HCT116 (cell line): ENCODE measurements at regions not wholly inside any gene's neighbourhood (a gene's known extent, or its start where the extent isn't known, plus 50 kb on each side); places are given as distances from the start of the nearest gene placed in this dataset.

Source experiments
- ATAC-seq: fragments of 200-7000 bp; cut with Tn5 transposase; 2 replicates; pipeline ENCODE4 v1.9.1; 2020; ENCODE audit warnings: mild to moderate bottlenecking, moderate library complexity
- BruUV-seq: library from RNA; stranded (reverse); fragments of 400-500 nt; replicated peaks from 2 replicates; lab custom pipeline; 2021; lab: Mats Ljungman, UMichigan
- CTCF ChIA-PET: fragments of 300-600 bp; sonication (Branson Sonifier 250); formaldehyde crosslinking; loops from one replicate; lab custom pipeline; 2021; ENCODE audit warnings: antibody characterized with exemption; lab: Charles Lee
- POLR2A ChIA-PET: fragments of 300-600, 350-600 bp; sonication (Branson Sonifier 250); formaldehyde crosslinking; loops from one replicate; lab custom pipeline; 2021; ENCODE audit warnings: antibody characterized with exemption; lab: Charles Lee
- RAD21 ChIA-PET, 2 experiments: fragments of 300-600 bp; sonication (Branson Sonifier 250); formaldehyde crosslinking; loops; one replicate each; lab custom pipeline; 2023; ENCODE audit warnings: low total read pairs in 2 of 2; ENCODE audit not compliant: uncharacterized antibody in 2 of 2, unreplicated experiment in 2 of 2, low non-redundant PET in 1 of 2; lab: Charles Lee
- DNase-seq: peaks from one replicate; pipeline ENCODE4 v3.0.0-alpha.2; 2010; ENCODE audit warnings: low read depth, low spot score
- H2AFZ ChIP-seq: fragments of 200-600 bp; shearing (Covaris generic), sonication (generic); 2 replicates; pipeline ENCODE4 v1.6.1; 2017; ENCODE audit warnings: low read depth, mixed run types, mixed read lengths, antibody characterized with exemption, low read length; ENCODE audit not compliant: poor library complexity, severe bottlenecking
- H3K27ac ChIP-seq: 2 replicates; pipeline ENCODE4 v1.5.1; 2012; ENCODE audit warnings: low read depth, low read length
- H3K27me3 ChIP-seq: fragments of 200-600 bp; sonication (generic); 2 replicates; pipeline ENCODE4 v1.6.1; 2016; ENCODE audit warnings: mixed run types, low read length, mixed read lengths; ENCODE audit not compliant: insufficient read depth
- H3K36me3 ChIP-seq, 2 experiments: fragments of 200-500 bp in 1 of 2; fragments of 200-600 bp in 1 of 2; sonication (Bioruptor generic) in 1 of 2; sonication (generic) in 1 of 2; 2 replicates each; pipeline versions ENCODE4 v1.5.1 to v1.6.1; 2014 to 2016; ENCODE audit warnings: low read length in 2 of 2, inconsistent platforms in 1 of 2, mixed read lengths in 1 of 2, mixed run types in 1 of 2; ENCODE audit not compliant: insufficient read depth in 2 of 2, control insufficient read depth in 1 of 2
- H3K4me1 ChIP-seq, 2 experiments: fragments of 200-600 bp in 1 of 2; sonication (generic) in 1 of 2; 2 replicates each; pipeline versions ENCODE4 v1.5.1 to v1.6.1; 2012 to 2017; ENCODE audit warnings: low read length in 2 of 2, inconsistent platforms in 1 of 2, mild to moderate bottlenecking in 1 of 2, mixed read lengths in 1 of 2, mixed run types in 1 of 2, moderate library complexity in 1 of 2; ENCODE audit not compliant: insufficient read depth in 2 of 2, control insufficient read depth in 1 of 2
- H3K4me2 ChIP-seq: fragments of 200-600 bp; sonication (generic); 2 replicates; pipeline ENCODE4 v1.6.1; 2017; ENCODE audit warnings: mixed run types, low read length, mixed read lengths
- H3K4me3 ChIP-seq, 2 experiments: fragments of 200-600 bp in 1 of 2; sonication (generic) in 1 of 2; replicated peaks in 1 of 2; 2 replicates each; pipeline ENCODE4 v1.5.1; 2011 to 2016; ENCODE audit warnings: low read length in 2 of 2, control low read depth in 1 of 2, low read depth in 1 of 2, mild to moderate bottlenecking in 1 of 2, mixed read lengths in 1 of 2, mixed run types in 1 of 2
- H3K79me2 ChIP-seq: fragments of 200-600 bp; sonication (generic); 2 replicates; pipeline ENCODE4 v1.6.1; 2017; ENCODE audit warnings: mild to moderate bottlenecking, mixed run types, low read length, moderate library complexity, mixed read lengths; ENCODE audit not compliant: insufficient read depth
- H3K9ac ChIP-seq: fragments of 200-600 bp; sonication (generic); 2 replicates; pipeline ENCODE4 v1.6.1; 2016; ENCODE audit warnings: low read length, mixed read lengths
- H3K9me2 ChIP-seq: fragments of 200-600 bp; sonication (generic), shearing (Covaris generic); 2 replicates; pipeline ENCODE4 v1.6.1; 2017; ENCODE audit warnings: mixed run types, mild to moderate bottlenecking, moderate library complexity; ENCODE audit not compliant: insufficient read depth
- H3K9me3 ChIP-seq, 2 experiments: fragments of 200-500 bp in 1 of 2; fragments of 200-600 bp in 1 of 2; sonication (Bioruptor generic) in 1 of 2; sonication (generic) in 1 of 2; 2 replicates each; pipeline ENCODE4 v1.6.1; 2014 to 2017; ENCODE audit warnings: low read length in 2 of 2, mixed read lengths in 2 of 2, inconsistent platforms in 1 of 2, low read depth in 1 of 2, mild to moderate bottlenecking in 1 of 2, mixed run types in 1 of 2, moderate library complexity in 1 of 2; ENCODE audit not compliant: control insufficient read depth in 1 of 2, insufficient read depth in 1 of 2
- H4K20me1 ChIP-seq: fragments of 200-600 bp; sonication (generic), shearing (Covaris generic); 2 replicates; pipeline ENCODE4 v1.6.1; 2017; ENCODE audit warnings: mixed run types, mild to moderate bottlenecking, moderate library complexity; ENCODE audit not compliant: insufficient read depth
- ATF3 ChIP-seq: IDR thresholded peaks from 2 replicates; pipeline ENCODE4 v1.6.1; 2012
- CEBPB ChIP-seq: IDR thresholded peaks from 2 replicates; pipeline ENCODE4 v1.6.1; 2012; ENCODE audit warnings: low read depth
- CTCF ChIP-seq, 3 experiments: fragments of 200-600 bp in 1 of 3; sonication (generic) in 1 of 3; IDR thresholded peaks in 2 of 3; conservative IDR thresholded peaks in 1 of 3; 2 replicates each; pipeline ENCODE4 v1.5.1; 2012 to 2017; ENCODE audit warnings: low read depth in 2 of 3, low read length in 2 of 3, antibody characterized with exemption in 1 of 3, borderline replicate concordance in 1 of 3, control low read depth in 1 of 3, mild to moderate bottlenecking in 1 of 3, mixed read lengths in 1 of 3, mixed run types in 1 of 3, moderate library complexity in 1 of 3; ENCODE audit not compliant: insufficient read depth in 1 of 3
- EGR1 ChIP-seq: IDR thresholded peaks from 2 replicates; pipeline ENCODE4 v1.6.1; 2012; ENCODE audit warnings: low read depth
- ELF1 ChIP-seq: IDR thresholded peaks from 2 replicates; pipeline ENCODE4 v1.6.1; 2012; ENCODE audit warnings: low read depth, borderline replicate concordance
- EZH2 ChIP-seq: fragments of 200-600 bp; sonication (generic); IDR thresholded peaks from 2 replicates; pipeline ENCODE4 v1.6.1; 2017; ENCODE audit warnings: antibody characterized with exemption, mixed run types
- EZH2phosphoT487 ChIP-seq: fragments of 200-600 bp; IDR thresholded peaks from 2 replicates; pipeline ENCODE4 v1.6.1; 2018; ENCODE audit warnings: antibody characterized with exemption, borderline replicate concordance
- FOSL1 ChIP-seq: IDR thresholded peaks from 2 replicates; pipeline ENCODE4 v1.6.1; 2012; ENCODE audit warnings: low read depth
- POLR2A ChIP-seq: IDR thresholded peaks from 2 replicates; pipeline ENCODE4 v1.7.0; 2011; ENCODE audit warnings: borderline replicate concordance; ENCODE audit not compliant: insufficient read depth, insufficient read length; ENCODE audit errors: extremely low read depth
- RAD21 ChIP-seq: IDR thresholded peaks from 2 replicates; pipeline ENCODE4 v1.6.1; 2012; ENCODE audit warnings: low read depth, mild to moderate bottlenecking
- SIN3A ChIP-seq: IDR thresholded peaks from 2 replicates; pipeline ENCODE4 v1.6.1; 2012; ENCODE audit warnings: low read depth
- SP1 ChIP-seq: IDR thresholded peaks from 2 replicates; pipeline ENCODE4 v1.6.1; 2012; ENCODE audit warnings: low read depth
- SRF ChIP-seq: IDR thresholded peaks from 2 replicates; pipeline ENCODE4 v1.6.1; 2012; ENCODE audit warnings: low read depth
- TCF7L2 ChIP-seq: IDR thresholded peaks from 2 replicates; pipeline ENCODE4 v1.7.0; 2011; ENCODE audit warnings: borderline replicate concordance, inconsistent platforms; ENCODE audit not compliant: insufficient read depth, insufficient read length; ENCODE audit errors: extremely low read depth
- YY1 ChIP-seq: IDR thresholded peaks from 2 replicates; pipeline ENCODE4 v1.6.1; 2011; ENCODE audit warnings: low read length, low read depth, moderate library complexity, mild to moderate bottlenecking; ENCODE audit not compliant: insufficient replicate concordance; ENCODE audit errors: extremely low read depth
- ZNF274 ChIP-seq: fragments of 200-500 bp; sonication (Bioruptor generic); IDR thresholded peaks from 2 replicates; pipeline ENCODE4 v1.6.1; 2014; ENCODE audit warnings: mild to moderate bottlenecking, low read depth, low read length, inconsistent platforms
- intact Hi-C: fragments of 100-400 bp; cut with micrococcal nuclease; formaldehyde crosslinking; loops from 2 replicates; pipeline ENCODE4 v1.10.0; 2022
- TF ChIP-seq, protein P1 (sequence below): IDR thresholded peaks from 2 replicates; pipeline ENCODE4 v1.6.1; 2011; ENCODE audit warnings: mild to moderate bottlenecking, low read length, moderate library complexity; ENCODE audit not compliant: insufficient replicate concordance; ENCODE audit errors: extremely low read depth
- TF ChIP-seq, protein P2 (sequence below): IDR thresholded peaks from 2 replicates; pipeline ENCODE4 v1.6.1; 2012

GRCh38 chr1:199573047-199573446 is 454.5 kb upstream of the NR5A2 start:
- Histone ChIP-seq H3K9me3 (no peaks in the 10 kb centered on the region), H3K4me2 (no peak overlapping the region), H3K9ac (no peak overlapping the region), H2AFZ (no peak overlapping the region), H3K4me1 (no peaks in the 10 kb centered on the region), H3K27me3 (no peaks in the 10 kb centered on the region)
- ChIA-PET RAD21 (no interaction called here), POLR2A (interaction anchor here (0.6 kb wide), 1 partner anchor 11 kb away, joined by 6 read pairs; no protein-coding TSS in a partner anchor)
- BruUV-seq, result no TSS peak
- TF ChIP-seq SP1 (no peak), CTCF (IDR thresholded peaks at IDR 0.05 in 2 of 3, conservative IDR thresholded peaks at IDR 0.05 in 1 of 3; ENCODE audit: borderline replicate concordance in 1 of 3, insufficient read depth in 1 of 3, low read depth in 2 of 3, low read length in 2 of 3) (no peak), ZNF274 (no peak), POLR2A (no peak), TCF7L2 (no peak), YY1 (no peak), EGR1 (no peak), RAD21 (no peak), SIN3A (no peak), FOSL1 (no peak), EZH2 (no peak), CEBPB (no peak), EZH2phosphoT487 (no peak), ELF1 (no peak), SRF (no peak), ATF3 (no peak)
- TF ChIP-seq, protein P1, sequence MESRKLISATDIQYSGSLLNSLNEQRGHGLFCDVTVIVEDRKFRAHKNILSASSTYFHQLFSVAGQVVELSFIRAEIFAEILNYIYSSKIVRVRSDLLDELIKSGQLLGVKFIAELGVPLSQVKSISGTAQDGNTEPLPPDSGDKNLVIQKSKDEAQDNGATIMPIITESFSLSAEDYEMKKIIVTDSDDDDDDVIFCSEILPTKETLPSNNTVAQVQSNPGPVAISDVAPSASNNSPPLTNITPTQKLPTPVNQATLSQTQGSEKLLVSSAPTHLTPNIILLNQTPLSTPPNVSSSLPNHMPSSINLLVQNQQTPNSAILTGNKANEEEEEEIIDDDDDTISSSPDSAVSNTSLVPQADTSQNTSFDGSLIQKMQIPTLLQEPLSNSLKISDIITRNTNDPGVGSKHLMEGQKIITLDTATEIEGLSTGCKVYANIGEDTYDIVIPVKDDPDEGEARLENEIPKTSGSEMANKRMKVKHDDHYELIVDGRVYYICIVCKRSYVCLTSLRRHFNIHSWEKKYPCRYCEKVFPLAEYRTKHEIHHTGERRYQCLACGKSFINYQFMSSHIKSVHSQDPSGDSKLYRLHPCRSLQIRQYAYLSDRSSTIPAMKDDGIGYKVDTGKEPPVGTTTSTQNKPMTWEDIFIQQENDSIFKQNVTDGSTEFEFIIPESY, result no peak
- TF ChIP-seq, protein P2, sequence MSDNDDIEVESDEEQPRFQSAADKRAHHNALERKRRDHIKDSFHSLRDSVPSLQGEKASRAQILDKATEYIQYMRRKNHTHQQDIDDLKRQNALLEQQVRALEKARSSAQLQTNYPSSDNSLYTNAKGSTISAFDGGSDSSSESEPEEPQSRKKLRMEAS, result no peak
- TF ChIP-seq, all 23 proteins: peak for 0
- Histone ChIP-seq H3K79me2 (no peaks in the 10 kb centered on the region), H3K36me3 (no peaks in the 10 kb centered on the region), H3K27ac (no peak overlapping the region), H3K4me3 (no peak overlapping the region), H3K9me2 (no peaks in the 10 kb centered on the region), H4K20me1 (no peaks in the 10 kb centered on the region)
- DNase-seq (no peak), ATAC-seq (no peak)
- intact Hi-C loops, result no loop called here
- CTCF ChIA-PET, result no interaction called here
